HG03175 (cell line): ENCODE measurements at regions not wholly inside any gene's neighbourhood (a gene's known extent, or its start where the extent isn't known, plus 50 kb on each side); places are given as distances from the start of the nearest gene placed in this dataset.

ENCODE experiments used
- ATAC-seq: cut with Tn5 transposase; IDR thresholded peaks from one replicate; pipeline ENCODE4 v1.9.1; 2021; ENCODE audit warnings: mild to moderate bottlenecking, moderate library complexity; ENCODE audit not compliant: unreplicated experiment

DNA sequence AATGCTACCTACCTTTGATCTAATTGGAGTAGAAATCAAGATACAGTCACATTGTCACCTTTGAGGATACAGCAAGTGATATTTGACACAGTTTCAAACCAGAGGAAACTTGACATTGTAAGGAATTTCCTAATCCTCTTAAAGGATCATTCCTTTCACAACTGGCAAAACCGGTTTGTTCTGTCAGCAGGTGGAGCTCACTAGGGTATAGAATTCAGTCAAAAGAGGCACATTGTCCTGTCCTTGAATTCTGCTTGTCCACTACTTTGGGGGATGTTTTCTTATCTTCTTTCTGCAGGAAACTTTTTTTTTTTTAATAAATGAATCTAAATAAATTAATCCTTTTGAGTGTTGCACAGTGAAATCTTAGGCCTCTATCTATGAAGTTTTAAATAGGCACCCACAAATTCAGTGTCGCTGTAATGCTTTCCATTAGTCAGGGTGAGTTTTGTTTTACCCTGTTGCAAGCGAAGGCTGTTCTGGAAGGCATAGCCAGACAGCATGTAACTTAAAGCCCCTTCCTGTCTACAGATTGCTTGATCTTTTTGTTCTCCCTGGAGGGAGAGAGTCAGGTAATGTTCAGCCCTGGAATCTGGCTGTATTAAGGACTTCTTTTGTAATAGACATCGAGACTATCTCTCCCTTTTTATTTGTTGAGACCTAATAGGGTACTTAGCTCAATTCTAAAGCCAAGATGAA, 285.0 kb upstream of the RGS6 start:
- ATAC-seq: no peak

- ATAC-seq: no peak
Measured at GRCh38 chr14:71648725-71649124, 283.5 kb upstream of the RGS6 start.

GRCh38 chr14:71650187-71650755, 282.0 kb upstream of the RGS6 start:
- ATAC-seq: no peak

DNA sequence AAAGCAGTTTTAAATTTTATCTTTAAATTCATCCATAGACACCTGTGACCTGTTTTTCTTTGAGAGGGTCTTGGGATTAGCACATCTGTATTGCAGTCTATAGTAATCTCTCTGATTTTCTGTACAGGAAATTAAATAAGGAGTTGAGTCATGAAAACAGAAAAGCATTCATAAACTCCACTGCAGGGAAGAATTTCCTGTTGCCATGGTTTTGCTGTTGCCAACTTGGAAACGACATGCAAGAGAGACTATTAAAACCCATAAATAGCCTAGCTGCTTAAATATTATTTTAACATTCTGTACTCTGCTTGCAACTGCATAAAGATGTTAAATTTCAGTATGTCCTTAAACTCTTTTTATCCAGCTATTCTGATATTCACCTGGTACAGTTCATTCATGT, 281.0 kb upstream of the RGS6 start:
- ATAC-seq: no peak

DNA sequence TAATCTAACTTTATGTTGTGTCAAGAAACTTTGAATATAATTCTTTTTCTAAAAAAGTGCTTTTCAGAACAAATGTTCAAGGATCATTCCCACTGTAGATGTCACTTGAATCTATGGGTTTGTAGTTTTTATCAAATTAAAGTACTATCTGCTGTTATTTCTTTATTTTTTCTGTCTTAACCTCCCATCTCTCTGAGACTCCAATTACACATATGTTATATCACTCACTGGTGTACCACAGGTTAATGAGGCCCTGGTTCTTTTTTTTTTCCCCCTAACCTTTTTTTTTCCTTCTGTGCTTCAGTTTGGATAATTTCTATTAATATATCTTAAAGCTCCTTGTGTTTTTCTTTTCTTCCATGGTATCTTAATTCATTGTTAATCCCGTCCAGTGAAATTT, 279.9 kb upstream of the RGS6 start:
- no peak for ATAC-seq

GRCh38 chr14:71654810-71655209, 277.4 kb upstream of the RGS6 start:
- ATAC-seq: no peak

GRCh38 chr14:71658261-71658860, 273.9 kb upstream of the RGS6 start:
- ATAC-seq: no peak

DNA sequence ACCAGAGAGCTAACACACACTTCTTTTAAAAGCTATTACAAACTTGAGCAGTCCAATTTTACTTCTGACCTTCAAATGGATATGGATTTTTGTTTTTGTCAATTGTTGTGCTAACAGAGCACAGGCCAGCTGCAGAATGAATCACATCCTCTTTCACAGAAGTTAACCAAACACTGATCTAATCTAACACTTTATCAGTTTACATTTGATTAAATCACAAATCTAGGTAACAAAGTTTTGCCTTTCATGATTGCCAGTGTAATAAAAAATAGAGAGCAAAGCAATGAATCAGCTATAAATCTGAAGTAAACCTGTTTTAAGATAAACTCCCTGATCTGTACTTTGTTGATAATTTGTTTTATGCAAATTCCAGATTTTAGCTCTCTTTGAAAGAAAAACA, 273.1 kb upstream of the RGS6 start:
- ATAC-seq: no peak

- no peak for ATAC-seq
Measured at GRCh38 chr14:71661441-71661840, 270.8 kb upstream of the RGS6 start.

GRCh38 chr14:71662291-71662790, 269.9 kb upstream of the RGS6 start:
- no peak for ATAC-seq

DNA sequence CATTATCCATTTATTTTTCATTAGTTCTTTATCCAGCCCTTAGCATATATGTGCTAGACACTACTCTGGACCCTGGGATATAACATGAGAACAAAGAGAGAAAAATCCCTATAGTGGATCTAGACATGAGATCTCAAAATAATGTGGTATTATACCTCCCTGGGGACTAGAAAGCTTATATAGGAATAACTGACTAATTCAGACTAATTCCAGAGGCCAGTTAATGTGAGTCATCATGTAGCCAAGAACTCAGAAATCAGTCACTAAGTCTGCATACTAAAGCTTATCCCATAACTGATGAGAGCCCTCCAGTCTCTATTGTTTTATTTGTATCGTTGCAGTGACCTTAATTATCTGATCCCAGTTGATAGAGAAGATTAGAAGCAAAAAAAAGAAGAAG, 267.1 kb upstream of the RGS6 start:
- no peak for ATAC-seq

- no peak for ATAC-seq
Measured at GRCh38 chr14:71665781-71666180, 266.4 kb upstream of the RGS6 start.

DNA sequence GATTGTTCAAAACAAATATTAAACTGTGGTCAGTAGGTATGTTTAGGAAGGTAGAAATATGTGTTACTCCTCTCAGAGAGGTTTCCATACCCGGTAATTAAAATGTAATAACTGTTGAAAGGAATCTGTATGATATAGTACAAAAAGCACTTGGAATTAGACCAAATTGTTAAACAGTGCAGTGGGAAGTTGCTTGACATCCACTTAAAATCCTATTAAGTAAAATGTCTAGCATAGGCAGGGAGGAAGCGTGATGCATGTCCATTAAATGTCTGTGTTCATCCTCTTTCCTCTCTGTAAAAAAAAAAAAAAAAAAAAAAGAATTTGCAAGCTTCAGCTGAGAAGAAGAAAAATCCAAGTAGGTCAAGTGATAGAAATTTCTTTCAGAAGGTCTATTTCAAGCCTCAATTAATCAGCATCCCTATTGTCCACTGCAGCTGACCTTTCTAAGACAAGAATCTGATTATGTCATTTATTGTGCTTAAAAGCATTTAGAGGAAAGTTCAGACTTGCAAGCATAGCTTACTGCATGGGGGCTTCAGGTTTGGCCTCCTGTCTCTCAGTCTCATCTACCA, 265.6 kb upstream of the RGS6 start:
- no peak for ATAC-seq

DNA sequence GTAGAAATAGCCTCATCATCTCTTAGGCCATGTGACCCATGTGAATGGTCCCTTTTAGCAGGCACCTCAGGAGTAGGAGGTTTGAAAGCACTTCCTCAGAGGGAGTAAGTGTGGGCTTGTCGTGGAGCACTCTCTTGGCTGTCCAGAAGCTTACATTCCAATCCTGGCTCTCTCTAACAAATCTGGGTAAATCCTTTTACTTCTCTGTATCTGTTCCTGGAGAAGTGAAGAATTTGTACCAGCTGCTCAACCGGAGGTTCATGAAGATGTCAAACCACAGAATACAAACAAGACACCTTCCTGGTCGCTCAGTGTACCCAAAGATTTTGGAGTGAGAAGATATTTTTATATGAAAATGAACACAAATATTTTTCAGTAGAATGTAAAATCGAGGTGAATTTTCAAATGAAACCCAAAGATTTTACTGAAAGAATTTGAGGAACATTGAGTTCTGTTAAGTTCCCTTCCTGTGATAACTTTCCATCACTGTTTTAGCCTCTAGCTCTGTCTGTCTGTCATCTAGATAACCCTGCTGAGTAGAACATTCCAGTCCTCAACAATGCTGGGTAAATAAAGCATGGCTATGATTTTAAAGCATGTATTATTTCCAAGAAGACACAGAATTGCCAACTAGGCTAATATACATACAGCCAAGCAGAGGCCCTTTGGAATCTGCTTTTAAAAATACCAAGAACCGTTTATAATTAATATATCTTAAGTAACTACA, 263.9 kb upstream of the RGS6 start:
- ATAC-seq: no peak

DNA sequence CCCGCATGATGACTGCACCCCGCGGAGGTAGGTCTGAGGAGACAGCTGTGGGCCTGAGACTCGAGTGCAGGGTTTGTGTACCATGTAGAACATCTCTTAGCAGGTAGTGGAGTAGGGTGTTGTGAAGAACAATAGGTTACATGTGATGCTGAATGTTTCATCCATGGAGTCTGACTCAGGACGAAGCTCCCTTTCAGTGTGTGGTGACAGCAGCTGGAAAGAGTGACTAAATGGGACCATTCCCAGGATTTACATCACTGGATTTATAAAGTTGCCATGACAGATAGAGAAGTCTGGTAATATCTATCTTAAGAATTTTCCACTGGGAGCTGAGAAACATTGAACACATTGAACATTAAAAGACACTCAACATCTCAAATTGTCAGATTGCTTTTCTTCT, 259.6 kb upstream of the RGS6 start:
- no peak for ATAC-seq

GRCh38 chr14:71675126-71675899, 256.9 kb upstream of the RGS6 start:
- no peak for ATAC-seq

DNA sequence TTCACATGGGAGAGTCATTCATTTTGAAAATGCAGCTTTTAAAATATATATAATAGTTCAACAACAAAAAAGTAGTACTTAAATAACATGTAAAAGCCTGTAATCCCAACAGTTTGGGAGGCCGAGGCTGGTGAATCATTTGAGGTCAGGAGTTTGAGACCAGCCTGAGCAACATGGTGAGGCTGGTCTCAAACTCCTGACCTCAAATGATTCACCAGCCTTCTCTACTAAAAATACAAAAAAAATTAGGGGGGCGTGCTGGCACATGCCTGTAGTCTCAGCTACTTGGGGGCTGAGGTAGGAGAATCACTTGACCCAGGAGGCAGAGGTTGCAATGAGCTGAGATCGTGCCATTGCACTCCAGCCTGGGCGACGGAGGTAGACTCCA, 256.3 kb upstream of the RGS6 start:
- no peak for ATAC-seq

DNA sequence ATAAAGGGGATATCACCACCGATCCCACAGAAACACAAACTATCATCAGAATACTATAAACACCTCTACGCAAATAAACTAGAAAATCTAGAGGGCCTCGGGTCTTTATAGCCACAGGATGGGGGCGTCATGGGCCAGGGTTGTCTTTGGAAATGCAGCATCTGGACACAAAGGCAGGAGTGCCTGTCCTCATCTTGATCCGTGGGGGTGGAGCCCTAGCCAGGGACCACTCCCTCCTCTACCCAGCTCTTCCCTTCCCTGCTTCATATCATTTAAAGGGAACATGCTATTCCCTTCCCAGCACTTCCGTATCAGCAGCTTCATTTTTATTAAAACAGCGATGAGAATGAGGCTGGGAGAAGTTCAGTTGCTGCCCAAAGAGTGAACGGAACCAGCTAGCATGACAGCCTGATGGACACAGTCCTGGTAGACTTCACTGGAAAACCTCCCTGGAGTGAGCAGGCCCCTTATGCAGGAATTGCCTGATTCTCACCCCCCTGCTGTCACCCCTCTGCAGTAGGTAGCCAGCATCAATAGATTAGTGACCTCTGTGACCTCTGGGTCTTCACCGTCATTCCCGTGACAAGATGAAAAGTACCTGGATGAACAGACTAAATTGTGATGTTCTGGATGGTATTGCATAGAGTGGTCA, 251.4 kb upstream of the RGS6 start:
- ATAC-seq: no peak

DNA sequence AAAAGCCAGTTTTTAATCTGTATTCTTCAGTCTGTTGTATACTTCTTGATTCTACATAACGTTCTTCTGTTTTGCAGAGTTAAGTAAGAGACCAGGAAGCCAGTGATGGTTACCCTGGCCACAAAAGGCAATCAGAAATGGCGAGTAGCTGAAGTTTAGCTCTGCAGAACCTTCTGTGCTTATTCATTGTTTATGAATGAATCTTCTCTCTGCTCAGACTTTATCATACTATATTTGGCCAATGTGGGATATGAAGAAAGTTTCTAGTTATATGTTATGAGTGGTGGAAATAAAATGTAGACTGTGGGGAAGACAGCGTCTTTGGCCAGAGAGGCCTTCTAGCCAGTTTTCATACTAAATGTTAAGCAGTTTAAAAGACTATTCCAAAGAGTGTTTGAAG, 249.9 kb upstream of the RGS6 start:
- ATAC-seq: no peak

DNA sequence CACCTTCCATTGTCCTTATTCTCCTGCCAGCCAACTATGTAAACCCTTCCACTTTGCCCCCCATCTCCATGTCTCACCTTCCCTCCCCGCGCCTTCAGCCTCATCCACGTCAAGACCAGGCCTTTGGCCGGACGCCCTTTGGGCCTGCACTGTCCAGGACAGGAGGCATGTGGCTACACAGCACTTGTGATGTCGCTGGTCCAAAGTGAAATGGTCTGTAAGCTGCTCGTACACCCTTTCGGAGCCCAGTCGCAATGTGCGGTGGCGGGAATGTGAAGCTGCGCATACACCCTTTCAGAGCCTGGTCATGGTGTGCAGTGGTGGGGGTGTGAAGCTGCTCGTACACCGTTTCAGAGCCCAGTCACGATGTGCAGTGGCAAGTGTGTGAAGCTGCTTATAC, 247.9 kb upstream of the RGS6 start:
- ATAC-seq: no peak
